ENCODE measurements at regions not wholly inside any gene's neighbourhood (a gene's known extent, or its start where the extent isn't known, plus 50 kb on each side); places are given as distances from the start of the nearest gene placed in this dataset.
"Not testable (repeated sequence)": the region's sequence is repeated elsewhere in the genome, so short reads cannot be mapped to it uniquely, and the experiment has no call there.

- DNase-seq (ENCODE audit: low read depth), result no peak
Observed at GRCh38 chr1:194919146-194919545, 1689.1 kb downstream of the KCNT2 start.

DNA sequence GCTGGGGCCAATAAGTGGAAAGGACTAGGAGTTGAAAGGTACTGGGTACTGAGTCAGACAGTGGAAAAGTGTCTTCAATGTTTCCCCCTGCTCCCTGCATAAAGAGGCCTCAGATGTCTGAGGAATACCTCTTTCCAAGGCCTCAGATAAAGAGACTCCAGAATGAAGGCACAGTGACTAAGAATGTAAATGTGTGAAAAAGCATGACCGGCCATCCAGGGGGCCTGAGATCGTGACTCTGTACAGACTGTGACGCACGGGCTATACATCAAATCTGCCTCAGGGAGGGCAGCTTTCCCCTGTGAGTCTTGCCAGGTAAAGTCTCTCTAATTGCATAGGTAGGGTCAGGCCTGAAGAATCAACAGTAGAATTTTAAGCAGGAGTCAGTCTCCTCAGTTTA, 1690.5 kb downstream of the KCNT2 start:
- DNase-seq (ENCODE audit: low read depth), result no peak

GRCh38 chr1:194908643-194909042, 1699.6 kb downstream of the KCNT2 start:
- no peak for DNase-seq (ENCODE audit: low read depth)

DNA sequence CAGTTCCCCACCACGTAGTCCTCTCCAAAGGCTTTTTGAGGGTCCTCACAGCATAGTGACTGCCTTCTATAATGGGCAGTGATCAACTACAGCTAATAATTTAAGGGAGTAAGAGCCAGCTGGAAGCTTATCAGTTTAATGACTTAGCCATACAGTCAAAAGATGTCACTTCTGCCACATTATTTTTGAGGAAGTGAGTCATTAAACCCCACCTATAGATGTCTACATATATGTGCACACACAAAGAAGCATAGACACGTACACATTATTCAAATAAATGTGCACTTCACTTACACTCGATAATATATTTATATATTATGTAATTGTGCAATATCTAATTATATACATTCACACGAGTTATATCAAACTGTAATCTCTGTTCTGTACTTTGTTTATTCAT, 1704.7 kb downstream of the KCNT2 start:
- DNase-seq (ENCODE audit: low read depth), result no peak

DNA sequence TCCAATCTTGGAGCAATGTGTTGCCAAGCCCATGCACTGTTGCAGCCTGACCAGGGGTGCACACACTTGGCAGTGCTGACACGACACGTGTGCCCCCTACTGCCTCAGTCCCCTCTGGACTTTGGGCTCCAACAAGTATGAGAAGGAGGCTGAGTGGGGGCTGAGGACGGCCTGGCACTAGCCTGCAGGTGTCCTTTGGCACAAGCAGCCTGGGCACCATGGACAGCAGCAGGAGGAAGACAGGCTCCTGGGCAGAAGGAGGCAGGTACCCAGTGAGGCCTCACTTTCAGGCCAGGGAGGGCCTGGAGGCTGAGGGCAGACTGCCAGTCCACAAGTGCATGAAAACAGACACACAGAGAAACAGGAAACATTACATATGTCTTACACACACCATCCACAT, 1702.9 kb upstream of the B3GALT2 start:
- DNase-seq (ENCODE audit: low read depth), result no peak

GRCh38 chr1:194870860-194871259, 1684.4 kb upstream of the B3GALT2 start:
- DNase-seq (ENCODE audit: low read depth), result no peak

DNA sequence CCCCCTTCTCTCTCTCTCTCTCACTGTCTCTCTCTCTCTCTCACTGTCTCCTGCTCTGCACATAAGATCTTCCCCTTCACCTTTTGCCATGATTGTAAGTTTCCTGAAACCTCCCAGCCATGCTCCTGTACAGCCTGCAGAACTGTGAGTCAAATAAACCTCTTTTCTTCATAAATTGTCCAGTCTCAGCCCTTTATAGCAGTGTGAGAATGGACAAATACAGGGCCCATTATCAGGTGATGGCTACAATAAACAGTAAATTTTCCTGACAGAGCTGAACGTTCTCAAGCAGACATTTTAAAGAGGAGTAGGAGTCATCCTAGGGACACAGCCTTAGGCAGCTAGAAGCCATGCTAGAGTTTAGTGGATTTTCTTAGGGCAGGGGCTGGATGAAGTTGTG, 1679.7 kb upstream of the B3GALT2 start:
- DNase-seq (ENCODE audit: low read depth), result no peak

DNA sequence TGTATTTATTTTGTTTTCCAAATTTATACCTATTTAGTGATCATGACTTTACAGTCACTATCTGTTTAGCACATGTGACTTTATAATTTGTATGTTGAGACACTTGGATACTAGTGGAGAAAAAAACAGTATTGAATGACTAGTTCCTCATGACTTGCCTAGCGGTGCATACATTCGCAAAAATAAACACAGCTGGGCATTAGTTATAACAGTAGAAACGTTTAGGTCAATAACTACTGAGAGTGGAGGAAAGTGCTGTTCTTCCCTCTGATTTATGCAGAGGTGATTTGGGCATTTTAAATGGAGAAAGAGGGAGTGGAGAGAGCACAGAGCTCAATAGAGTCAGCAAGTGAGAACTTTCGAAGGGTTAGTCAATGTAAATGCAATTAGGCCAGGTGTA, 1679.0 kb upstream of the B3GALT2 start:
- DNase-seq (ENCODE audit: low read depth), result no peak

GRCh38 chr1:194862129-194862528, 1675.7 kb upstream of the B3GALT2 start:
- no peak for DNase-seq (ENCODE audit: low read depth)

DNA sequence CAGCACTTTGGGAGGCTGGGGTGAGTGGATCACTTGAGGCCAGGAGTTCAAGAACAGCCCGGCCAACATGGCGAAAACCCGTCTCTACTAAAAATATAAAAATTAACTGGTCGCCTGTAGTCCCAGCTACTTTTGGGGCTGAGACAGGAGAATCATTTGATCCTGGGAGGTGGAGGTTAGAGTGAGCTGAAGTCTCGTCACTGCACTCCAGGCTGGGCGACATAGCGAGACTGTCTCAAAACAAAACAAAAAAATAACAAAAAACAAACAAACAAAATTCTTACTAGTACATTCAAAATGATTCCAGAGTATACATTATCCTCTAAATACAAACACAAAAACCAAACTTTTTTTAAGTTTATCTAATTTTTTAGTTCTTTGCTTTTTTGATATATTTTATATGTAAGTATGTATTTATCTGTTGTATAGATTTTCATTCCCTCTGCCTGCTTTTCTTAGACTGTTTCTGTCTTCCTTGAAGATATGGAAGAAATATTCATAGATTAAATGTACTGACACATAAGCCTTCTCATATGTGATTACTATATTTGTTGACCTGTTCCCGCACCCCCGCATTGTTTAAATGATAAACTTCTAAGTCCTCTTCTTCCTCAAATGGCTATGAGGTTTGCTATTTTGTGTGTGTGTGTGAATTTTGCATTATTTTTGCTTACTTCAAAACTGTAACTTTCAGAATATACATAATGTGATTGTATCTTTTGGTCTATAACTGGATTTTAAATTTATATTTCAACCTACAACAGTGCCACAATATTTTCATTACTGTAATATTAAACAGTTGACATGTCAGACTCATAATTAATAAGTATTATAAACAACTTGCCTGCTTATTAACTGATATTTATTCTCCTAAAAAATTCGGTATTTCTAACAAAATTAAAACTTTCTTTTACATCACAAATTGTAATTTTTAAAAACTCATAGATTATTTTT, 1674.1 kb upstream of the B3GALT2 start:
- no peak for DNase-seq (ENCODE audit: low read depth)

- DNase-seq (ENCODE audit: low read depth), result not testable (repeated sequence)
Observed at GRCh38 chr1:194859481-194860154, 1673.2 kb upstream of the B3GALT2 start.

DNA sequence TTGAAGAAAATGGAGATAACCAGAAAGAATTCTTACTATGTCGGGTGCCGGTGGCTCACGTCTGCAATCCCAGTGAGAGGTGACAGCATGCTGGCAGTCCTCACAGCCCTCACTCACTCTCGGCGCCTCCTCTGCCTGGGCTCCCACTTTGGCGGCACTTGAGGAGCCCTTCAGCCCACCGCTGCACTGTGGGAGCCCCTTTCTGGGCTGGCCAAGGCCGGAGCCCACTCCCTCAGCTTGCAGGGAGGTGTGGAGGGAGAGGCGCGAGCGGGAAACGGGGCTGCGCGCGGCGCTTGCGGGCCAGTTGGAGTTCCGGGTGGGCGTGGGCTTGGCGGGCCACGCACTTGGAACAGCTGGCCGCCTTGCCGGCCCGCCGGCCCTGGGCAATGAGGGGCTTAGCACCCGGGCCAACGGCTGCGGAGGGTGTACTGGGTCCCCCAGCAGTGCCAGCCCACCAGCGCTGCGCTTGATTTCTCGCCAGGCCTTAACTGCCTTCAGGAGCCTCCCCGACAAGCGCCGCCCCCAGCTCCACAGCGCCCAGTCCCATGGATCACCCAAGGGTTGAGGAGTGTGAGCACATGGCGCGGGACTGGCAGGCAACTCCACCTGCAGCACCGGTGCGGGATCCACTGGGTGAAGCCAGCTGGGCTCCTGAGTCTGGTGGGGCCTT, 1672.5 kb upstream of the B3GALT2 start:
- not testable (repeated sequence) for DNase-seq (ENCODE audit: low read depth)

GRCh38 chr1:194857413-194857812, 1671.0 kb upstream of the B3GALT2 start:
- DNase-seq (ENCODE audit: low read depth), result no peak

- no peak for DNase-seq (ENCODE audit: low read depth)
Observed at GRCh38 chr1:194848846-194849245, 1662.4 kb upstream of the B3GALT2 start.

DNA sequence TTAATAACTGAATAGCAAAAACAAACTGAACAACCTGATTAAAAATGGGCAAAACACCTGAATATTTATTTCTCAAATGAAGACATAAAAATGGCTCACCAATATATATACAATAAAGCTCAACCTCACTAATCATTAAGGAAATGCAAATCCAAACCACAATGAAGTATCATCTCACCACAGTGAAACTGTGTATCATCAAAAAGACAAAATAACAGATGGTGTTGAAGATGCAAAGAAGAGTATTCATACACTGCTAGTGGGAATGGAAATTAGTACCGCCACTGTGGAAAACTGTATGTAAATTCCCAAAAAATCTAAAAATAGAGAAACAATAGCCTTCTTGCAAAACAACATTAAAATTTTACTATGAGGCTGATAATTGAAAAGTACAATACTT, 1660.1 kb upstream of the B3GALT2 start:
- DNase-seq (ENCODE audit: low read depth), result no peak

GRCh38 chr1:194843077-194843476, 1656.7 kb upstream of the B3GALT2 start:
- DNase-seq (ENCODE audit: low read depth), result no peak

DNA sequence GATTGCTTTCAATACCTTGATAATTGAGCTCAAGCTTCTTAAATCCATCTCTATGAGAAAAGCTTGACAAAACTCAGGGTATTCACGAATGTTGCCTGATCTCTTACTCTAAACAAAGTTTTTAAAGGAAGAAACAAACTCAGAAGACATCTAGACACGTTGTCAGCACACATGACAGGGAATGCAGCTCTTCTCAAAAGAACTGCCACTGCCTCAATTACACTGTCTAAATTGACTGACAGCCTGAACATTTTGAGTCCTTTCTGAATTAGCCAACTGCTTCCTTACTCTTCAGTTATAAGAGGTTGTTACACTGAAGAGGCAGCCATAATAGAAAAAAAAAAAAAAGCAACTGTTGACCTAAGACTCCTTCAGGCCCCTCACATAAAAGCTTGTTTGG, 1646.7 kb upstream of the B3GALT2 start:
- no peak for DNase-seq (ENCODE audit: low read depth)

DNA sequence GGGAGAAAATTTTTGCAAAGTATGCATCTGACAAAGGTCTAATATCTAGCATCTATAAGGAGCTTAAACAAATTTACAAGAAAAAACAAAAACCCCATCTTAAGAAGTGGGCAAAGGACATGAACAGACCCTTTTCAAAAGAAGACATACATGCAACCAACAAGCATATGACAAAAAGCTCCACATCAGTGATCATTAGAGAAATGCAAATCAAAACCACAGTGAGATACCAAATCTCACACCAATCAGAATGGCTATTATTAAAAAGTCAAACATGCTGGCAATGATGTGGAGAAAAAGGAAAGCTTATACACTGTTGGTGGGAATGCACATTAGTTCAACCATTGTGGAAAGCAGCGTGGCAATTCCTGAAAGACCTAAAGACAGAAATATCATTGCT, 1645.2 kb upstream of the B3GALT2 start:
- not testable (repeated sequence) for DNase-seq (ENCODE audit: low read depth)

- DNase-seq (ENCODE audit: low read depth), result no peak
Observed at GRCh38 chr1:194830387-194830786, 1644.0 kb upstream of the B3GALT2 start.

DNA sequence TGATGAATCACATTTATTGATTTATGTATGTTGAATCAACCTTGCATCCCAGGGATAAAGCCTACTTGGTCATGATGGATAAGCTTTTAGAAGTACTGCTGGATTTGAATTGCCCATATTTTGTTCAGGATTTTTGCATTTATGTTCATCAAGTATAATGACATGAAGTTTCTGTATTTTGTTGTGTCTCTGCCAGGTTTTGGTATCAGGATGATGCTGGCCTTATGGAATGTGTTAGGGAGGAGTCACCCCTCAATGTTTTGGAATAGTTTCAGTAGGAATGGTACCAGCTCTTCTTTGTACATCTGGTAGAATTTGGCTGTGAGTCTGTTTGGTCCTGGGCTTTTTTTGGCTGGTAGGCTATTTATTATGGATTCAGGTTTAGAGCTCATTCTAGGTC, 1643.1 kb upstream of the B3GALT2 start:
- peak; percentile 23 for DNase-seq (ENCODE audit: low read depth)

DNA sequence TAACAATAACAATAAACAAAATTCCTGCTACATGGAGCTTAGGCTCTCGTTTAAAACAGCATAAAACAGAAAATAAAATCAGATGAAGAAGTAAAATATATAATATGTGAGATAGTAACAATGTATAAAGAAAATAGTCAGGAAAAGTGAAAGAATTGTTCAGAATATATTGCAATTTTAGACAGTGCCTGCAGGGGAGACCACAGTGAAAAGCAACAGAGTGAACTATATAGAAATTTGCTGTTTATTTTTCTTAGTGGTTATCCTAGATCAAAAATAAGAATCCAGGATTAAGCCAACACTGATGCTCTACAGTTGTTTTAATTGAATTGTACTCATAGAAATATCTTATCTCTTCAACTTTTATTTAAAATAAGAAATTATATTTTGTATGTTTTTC, 1639.0 kb upstream of the B3GALT2 start:
- no peak for DNase-seq (ENCODE audit: low read depth)

- no peak for DNase-seq (ENCODE audit: low read depth)
Observed at GRCh38 chr1:194821091-194821490, 1634.7 kb upstream of the B3GALT2 start.

- DNase-seq (ENCODE audit: low read depth), result no peak
Observed at GRCh38 chr1:194818674-194819073, 1632.3 kb upstream of the B3GALT2 start.

All from HS-27A (cell line).